ENCODE measurements at regions not wholly inside any gene's neighbourhood (a gene's known extent, or its start where the extent isn't known, plus 50 kb on each side); places are given as distances from the start of the nearest gene placed in this dataset.

- no peak for DNase-seq
These were observed 345.1 kb upstream of the USP24 start for GRCh38 chr1:55560266-55560665.

- no peak for DNase-seq
These were observed 344.7 kb upstream of the USP24 start for GRCh38 chr1:55559842-55560241.

- peak in 1 of 14 donors; percentile 76 for DNase-seq
These were observed 344.0 kb upstream of the USP24 start for GRCh38 chr1:55559161-55559611.

DNA sequence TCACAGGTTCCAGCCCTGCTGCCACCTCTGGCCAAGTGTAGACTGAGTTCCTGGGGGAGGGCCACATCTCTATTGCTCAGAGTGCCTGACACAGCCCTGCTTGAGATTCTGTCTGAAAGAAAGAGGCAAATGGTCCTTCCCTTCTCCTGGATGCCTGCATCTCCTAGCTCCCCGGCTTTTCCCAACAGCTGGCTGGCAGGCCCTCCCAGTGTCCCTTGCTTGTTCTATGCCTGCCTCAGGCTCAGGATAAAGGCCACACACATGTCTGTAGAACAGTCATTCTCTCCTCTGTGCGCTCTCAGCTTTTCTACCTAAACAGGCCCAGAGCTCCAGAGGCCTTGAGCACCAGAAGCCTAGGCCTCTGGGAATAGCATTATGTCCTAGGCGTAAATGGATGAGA, 343.4 kb upstream of the USP24 start:
- DNase-seq: no peak

DNA sequence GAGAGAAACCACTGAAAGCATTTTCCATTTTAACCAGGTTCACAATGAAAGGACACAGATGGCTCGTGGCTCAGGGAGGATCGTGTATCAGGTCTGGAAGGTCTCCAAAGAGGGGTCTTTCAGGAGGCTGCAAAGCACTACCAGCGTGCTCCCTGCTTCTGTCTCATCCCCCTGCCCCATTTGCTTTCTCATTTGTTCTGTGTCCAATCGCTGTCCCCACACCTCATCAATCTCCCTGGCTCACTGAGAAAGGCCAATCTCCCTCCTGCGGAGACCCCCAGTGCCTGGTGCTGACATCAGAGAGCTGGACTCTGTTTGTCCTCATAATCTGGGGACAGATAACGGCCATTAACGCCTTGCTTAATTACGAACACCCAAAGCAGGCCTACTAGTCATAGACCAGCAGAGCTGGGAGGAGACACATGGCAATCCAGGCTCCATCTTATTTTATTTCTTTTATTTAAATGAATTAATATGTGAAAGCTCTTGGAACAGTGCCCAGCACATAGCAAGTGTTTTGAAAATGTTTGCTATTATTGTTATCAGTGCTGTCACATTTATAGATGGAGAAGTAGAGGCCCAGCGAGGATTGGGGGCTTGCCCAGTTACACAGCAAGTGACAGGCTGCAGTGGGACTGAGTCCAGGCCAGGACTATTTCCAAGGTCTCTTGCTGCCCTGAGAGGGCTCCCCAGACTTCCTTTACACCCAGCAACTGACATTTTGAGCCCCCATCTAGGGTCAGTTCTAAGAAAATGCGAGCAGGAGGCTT, 341.0 kb upstream of the USP24 start:
- no peak for DNase-seq

- DNase-seq: peak in 1 of 14 donors; percentile 2
These were observed 339.4 kb upstream of the USP24 start for GRCh38 chr1:55554611-55555010.

GRCh38 chr1:55552636-55553035, 337.5 kb upstream of the USP24 start:
- no peak for DNase-seq

DNA sequence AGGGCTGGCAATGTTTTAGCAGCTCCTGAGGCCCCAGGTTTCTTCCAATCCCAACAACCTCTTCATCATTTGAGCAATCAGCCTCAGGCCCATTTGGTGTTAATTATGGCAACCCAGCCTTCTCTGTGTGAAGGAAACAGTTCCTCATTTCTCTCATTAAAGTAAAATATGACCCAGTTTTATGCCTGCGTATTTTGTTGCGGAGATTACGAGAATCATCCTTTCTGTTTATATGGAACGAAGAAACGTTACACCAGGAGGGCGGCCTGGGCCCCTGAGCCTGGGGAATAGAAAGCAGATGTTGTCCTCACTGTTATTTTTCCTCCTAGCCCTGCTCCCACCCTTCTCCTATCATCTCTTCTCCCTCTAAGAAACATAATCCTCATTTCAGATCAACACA, 332.2 kb upstream of the USP24 start:
- no peak for DNase-seq

DNA sequence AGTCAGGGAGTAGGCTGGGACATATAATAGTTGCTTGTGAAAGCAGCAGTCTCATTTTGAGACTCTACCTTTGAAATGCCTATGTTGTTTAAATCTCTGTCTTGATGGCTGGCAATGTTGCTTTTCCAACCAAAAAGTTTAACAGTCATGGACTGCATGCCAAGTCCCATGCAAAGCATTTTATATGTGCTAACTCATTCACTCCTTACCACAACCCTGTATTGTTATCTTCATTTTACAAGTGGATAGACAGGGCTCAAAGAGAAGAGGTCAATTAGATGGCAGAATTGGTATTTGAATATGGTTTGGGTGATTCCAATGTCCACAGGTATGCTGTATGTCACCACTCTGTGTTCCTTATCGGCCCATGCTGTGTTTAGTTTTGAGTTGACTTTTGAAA, 331.4 kb upstream of the USP24 start:
- DNase-seq: no peak

DNA sequence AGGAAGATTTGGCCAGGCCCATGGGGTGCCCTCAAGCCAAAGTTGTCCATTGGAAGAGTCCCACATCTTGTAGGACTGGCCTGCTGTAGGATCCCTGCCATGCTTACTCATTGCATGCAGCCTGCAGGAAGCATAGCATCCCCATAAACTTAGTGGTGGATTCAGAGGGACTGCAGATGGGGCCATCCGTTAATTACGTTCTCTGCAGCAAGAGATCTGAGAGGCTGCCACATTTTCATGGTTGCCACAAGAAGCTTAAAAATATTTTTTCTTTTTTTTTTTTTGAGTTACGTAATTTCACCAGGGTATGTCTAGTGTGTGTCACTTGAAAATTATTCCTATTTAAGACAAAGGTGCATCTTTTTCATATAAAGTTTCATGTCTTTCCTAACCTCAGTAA, 329.7 kb upstream of the USP24 start:
- no peak for DNase-seq

DNA sequence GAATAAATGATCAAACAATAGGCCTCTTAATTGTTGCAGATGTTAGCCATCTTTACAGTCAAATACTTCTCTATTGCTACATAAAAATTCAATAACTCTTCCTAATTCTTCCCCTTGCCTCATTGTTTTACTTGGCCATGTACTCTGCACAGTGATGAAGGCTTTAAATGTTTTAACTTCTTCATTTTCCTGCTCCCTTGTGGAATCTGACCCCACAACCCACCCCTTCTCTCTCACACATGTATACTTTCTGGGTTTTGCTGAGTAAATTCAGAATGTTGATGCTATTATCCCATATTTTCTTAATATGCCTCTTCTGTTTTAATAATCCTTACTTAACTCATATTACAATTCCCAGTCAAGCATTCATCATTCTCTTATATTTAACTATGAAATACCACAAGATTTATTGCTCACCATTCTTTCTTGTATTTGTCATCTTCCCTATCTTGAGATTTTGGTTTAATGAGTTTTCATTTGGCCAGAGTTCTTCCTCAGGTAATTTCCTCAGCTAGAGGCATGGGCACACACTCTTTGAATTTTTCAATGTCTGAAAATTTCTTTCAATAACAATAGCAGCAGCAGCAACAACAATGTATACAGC, 327.8 kb upstream of the USP24 start:
- no peak for DNase-seq

GRCh38 chr1:55541296-55541695, 326.1 kb upstream of the USP24 start:
- no peak for DNase-seq

DNA sequence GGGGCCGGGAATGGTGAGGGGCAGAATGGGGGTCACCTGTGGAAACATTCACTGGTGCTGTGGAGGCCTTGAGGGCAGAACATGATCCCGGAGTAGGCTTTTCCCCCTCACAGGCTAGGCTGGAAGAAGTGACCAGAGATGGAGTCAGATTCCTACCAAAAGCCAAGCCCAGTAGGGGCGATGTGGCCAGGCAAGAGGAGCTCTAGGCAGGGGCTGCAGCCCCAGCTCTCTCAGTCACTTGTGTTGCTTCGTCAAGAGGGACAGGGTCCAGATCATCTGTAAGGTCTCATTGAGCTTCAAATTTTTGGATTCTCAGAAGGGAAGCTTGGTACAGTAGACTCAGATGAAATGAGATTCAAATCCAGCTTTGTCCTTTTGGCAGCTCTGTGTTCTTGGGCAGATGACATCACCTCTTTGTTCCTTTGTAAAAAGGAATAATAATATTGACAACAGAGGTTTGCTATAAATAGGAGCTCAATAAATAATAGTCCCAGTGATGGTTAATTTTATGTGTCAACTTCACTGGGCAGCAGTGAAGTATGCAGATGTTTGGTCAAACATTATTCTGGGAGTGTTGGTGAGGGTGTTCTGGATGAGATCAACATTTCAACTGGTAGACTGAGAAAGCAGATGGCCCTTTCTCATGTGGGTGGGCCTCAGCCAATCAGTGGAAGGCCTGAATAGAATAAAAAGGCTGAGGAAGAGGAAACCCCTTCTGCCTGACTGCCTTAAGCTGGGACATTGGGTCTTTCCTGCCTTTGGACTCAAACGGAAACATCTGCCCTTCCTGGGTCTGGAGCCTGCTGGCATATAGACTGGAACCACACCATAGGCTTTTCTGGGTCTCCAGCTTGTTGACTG, 324.7 kb upstream of the USP24 start:
- peak in 1 of 14 donors; percentile 8 for DNase-seq

- no peak for DNase-seq
These were observed 323.3 kb upstream of the USP24 start for GRCh38 chr1:55538428-55538827.

- DNase-seq: no peak
These were observed 321.3 kb upstream of the USP24 start for GRCh38 chr1:55536545-55536865.

DNA sequence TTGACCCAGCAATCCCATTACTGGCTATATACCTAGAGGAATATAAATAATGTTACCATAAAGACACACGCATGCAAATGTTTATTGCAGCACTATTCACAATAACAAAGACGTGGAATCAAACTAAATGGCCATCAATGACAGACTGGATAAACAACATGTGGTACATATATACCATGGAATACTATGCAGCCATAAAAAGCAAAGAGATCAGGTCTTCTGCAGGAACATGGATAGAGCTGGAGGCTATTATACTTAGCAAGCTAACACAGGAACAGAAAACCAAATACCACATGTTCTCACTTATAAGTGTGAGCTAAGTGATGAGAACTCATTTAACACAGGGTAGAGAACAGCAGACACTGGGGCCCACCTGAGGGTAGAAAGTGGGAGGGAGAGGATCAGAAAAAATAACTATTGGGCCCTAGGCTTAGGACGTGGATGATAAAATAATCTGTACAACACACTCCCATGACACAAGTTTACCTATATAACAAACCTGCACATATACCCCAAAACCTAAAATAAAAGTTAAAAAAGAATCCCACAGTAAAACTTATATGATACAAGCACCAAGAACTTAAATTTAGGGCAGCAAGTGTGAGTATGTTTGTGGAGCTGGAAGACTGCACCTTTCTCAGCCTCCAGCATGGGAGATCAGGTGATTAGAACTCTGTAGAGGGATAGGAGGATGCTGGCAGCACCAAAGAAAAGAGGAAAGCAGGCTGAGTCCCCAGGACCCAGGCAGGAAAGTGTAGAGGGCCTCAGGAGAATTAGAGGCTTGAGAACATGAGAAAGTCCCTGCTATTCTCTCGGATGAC, 320.8 kb upstream of the USP24 start:
- DNase-seq: no peak

- DNase-seq: no peak
These were observed 319.5 kb upstream of the USP24 start for GRCh38 chr1:55534565-55535121.

GRCh38 chr1:55531644-55532043, 316.5 kb upstream of the USP24 start:
- no peak for DNase-seq

DNA sequence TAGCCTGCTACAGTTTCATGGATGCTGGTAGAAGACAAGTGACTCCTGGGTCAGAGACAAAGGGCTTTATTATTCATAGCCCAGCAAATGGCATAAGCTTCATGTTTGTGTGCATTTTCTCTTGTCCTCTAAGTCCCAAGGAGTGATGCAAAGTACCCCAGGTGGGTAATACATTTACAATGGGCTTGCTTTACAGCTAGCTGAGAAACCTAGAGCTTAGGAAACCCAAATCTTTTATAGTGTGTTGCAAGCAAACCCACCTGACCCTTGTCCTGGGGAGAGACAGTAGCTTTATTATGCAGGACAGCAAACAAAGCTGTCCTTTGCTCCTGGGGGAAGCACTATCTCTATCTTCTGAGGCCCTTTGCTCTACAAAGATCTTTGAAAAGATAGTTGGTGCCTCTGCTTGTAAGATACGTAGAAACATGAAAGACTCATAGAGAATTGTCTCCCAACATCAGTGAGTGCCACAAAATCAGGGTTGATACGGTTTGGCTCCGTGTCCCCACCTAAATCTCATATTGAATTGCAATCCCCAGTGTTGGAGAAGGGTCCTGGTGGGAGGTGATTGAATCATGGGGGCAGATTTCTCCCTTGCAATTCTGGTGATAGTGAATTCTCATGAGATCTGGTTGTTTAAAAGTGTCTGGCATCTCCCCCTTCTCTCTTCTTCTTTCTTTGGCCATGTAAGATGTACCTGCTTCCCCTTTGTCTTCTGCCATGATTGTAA, 315.8 kb upstream of the USP24 start:
- no peak for DNase-seq

DNA sequence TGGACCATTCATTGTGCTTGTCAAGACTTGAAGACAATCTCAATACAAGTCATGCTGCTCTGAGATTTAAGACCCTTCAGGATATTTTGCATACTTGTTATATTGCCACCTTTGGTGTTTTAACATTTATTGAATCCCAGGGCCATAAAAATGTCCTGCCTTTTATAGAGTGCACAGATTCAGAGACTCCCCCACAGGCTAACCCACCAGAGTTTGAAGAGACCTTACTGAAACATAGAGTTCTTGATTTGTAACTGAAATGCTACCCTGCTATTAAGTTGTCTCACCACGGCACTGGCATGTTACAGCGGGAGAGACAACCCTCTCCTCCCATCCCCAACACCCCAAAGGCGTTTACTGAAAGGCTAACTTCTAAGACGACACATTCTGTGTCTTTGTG, 313.9 kb upstream of the USP24 start:
- no peak for DNase-seq

GRCh38 chr1:55527831-55528230, 312.7 kb upstream of the USP24 start:
- DNase-seq: no peak

DNA sequence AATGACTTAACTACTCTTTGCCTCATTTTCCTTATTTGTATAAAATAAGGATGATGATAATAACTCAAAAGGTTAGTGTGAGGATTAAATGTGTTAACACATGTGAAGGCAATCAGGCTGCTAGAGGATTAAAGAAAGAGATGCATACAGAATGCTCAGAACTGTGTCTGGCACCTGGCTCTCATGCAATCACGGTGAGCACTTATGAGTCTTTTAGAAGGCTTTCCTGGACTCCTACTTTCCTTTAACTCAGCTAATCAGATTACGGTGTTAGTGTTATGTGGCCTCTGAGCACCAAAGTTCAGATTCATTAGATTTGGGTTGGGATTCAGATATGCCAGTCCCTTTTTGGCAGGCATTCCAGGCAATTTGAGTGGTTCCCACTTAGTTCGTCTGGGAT, 311.6 kb upstream of the USP24 start:
- no peak for DNase-seq

Data from C1 segment of cervical spinal cord (tissue), 14 donors.